Body of pancreas (tissue), 4 donors: ENCODE measurements at regions not wholly inside any gene's neighbourhood (a gene's known extent, or its start where the extent isn't known, plus 50 kb on each side); places are given as distances from the start of the nearest gene placed in this dataset.

ENCODE experiments used
- ATAC-seq: fragments of 150-250 bp; one replicate; pipeline ENCODE4 v1.9.1; 2016
- DNase-seq, 4 donors: peaks; one replicate each; pipeline ENCODE4 v3.0.0-alpha.2; 2019
- H3K27ac ChIP-seq, 4 donors: fragments of 200-600 bp; sonication (generic); 1 replicate in 3 of 4; 2 replicates in 1 of 4; pipeline versions ENCODE4 v1.5.1 to v1.6.1; 2016 to 2019; ENCODE audit warnings: mild to moderate bottlenecking in 1 of 4, mixed read lengths in 1 of 4, moderate library complexity in 1 of 4
- H3K27me3 ChIP-seq, 2 donors: fragments of 200-600 bp; sonication (generic); one replicate each; pipeline ENCODE4 v1.6.0; 2016; ENCODE audit warnings: mild to moderate bottlenecking in 1 of 2
- H3K36me3 ChIP-seq, 2 donors: fragments of 200-600 bp; sonication (generic); replicated peaks in 1 of 2; 2 replicates each; pipeline ENCODE4 v1.5.1; 2016; ENCODE audit warnings: low read depth in 2 of 2; ENCODE audit not compliant: insufficient read depth in 1 of 2
- H3K4me1 ChIP-seq: fragments of 200-600 bp; sonication (generic); one replicate; pipeline ENCODE4 v1.6.0; 2016
- H3K4me3 ChIP-seq, 2 donors: fragments of 200-600 bp; sonication (generic); 1 replicate in 1 of 2; 2 replicates in 1 of 2; pipeline ENCODE4 v1.5.1; 2016 to 2019
- H3K9me3 ChIP-seq, 3 donors: fragments of 200-600 bp; sonication (generic); 1 replicate in 2 of 3; 2 replicates in 1 of 3; pipeline ENCODE4 v1.5.1; 2016
- CTCF ChIP-seq, 7 experiments: fragments of 450-650 bp in 4 of 7; fragments of 200-600 bp in 3 of 7; sonication (generic) in 3 of 7; IDR thresholded peaks; one replicate each; pipeline ENCODE4 v1.5.1; 2016 to 2019; ENCODE audit warnings: antibody characterized with exemption in 7 of 7
- POLR2A ChIP-seq, 3 donors: fragments of 450-650 bp; IDR thresholded peaks; one replicate each; pipeline ENCODE4 v1.6.1; 2016; ENCODE audit warnings: antibody characterized with exemption in 3 of 3, mild to moderate bottlenecking in 2 of 3
- WGBS, 2 donors: methylation state at CpG; one replicate each; pipeline ENCODE4 v1.1.5; 2017; 5-methylcytosine and 5-hydroxymethylcytosine counted together
- intact Hi-C: fragments of 100-400 bp; cut with DNase I; formaldehyde crosslinking; loops from one replicate; pipeline ENCODE4 v1.15.1; 2023

GRCh38 chr1:234932511-234933430, 195.9 kb downstream of the TOMM20 start:
- no peaks in the 10 kb centered on the region for H3K27me3 ChIP-seq
- H3K9me3 ChIP-seq: no peaks in the 10 kb centered on the region
- H3K36me3 ChIP-seq: no peaks in the 10 kb centered on the region
- ATAC-seq (peak; percentile 24), DNase-seq (peak in 2 of 4 donors; percentile 9 to 17)
- H3K27ac ChIP-seq: no peak overlapping the region
- no peaks in the 10 kb centered on the region for H3K4me1 ChIP-seq
- TF ChIP-seq CTCF (IDR thresholded peaks at IDR 0.05): no peak
- no peak for TF ChIP-seq POLR2A (IDR thresholded peaks at IDR 0.05)
- no peak overlapping the region for H3K4me3 ChIP-seq
- WGBS, 2 donors: 87 to 93% methylated on average over 14 to 15 of the region's 15 CpGs
- intact Hi-C loops: no loop called here

GRCh38 chr1:234932106-234932505, 196.5 kb downstream of the TOMM20 start:
- intact Hi-C loops: no loop called here
- WGBS, 2 donors: 91 to 94% methylated on average over 12 of the region's 12 CpGs
- DNase-seq: peak in 2 of 4 donors; percentile 4 to 7

GRCh38 chr1:234931404-234931973, 197.1 kb downstream of the TOMM20 start:
- no peak for ATAC-seq

More at GRCh38 chr1:234932106-234932505, 196.5 kb downstream of the TOMM20 start:
- TF ChIP-seq POLR2A (IDR thresholded peaks at IDR 0.05) (no peak), CTCF (IDR thresholded peaks at IDR 0.05) (no peak)
- Histone ChIP-seq H3K27me3 (no peaks in the 10 kb centered on the region), H3K4me3 (no peak overlapping the region), H3K4me1 (peaks cover 3% of the 10 kb centered on the region), H3K36me3 (no peaks in the 10 kb centered on the region), H3K27ac (no peak overlapping the region), H3K9me3 (no peaks in the 10 kb centered on the region)
- no peak for ATAC-seq

GRCh38 chr1:234929369-234929768, 199.3 kb downstream of the TOMM20 start:
- no peak overlapping the region for H3K4me3 ChIP-seq
- intact Hi-C loops: no loop called here
- TF ChIP-seq POLR2A (IDR thresholded peaks at IDR 0.05) (no peak), CTCF (IDR thresholded peaks at IDR 0.05) (no peak)
- no peaks in the 10 kb centered on the region for H3K27me3 ChIP-seq
- peak in 1 of 4 donors; percentile 5 for DNase-seq
- no peaks in the 10 kb centered on the region for H3K36me3 ChIP-seq
- H3K4me1 ChIP-seq: peaks cover 20% of the 10 kb centered on the region
- no peaks in the 10 kb centered on the region for H3K9me3 ChIP-seq
- no peak for ATAC-seq
- 83 to 88% methylated on average over 3 of the region's 3 CpGs for WGBS, 2 donors
- no peak overlapping the region for H3K27ac ChIP-seq

More at GRCh38 chr1:234931404-234931973, 197.1 kb downstream of the TOMM20 start:
- H3K27ac ChIP-seq: no peak overlapping the region
- no peaks in the 10 kb centered on the region for H3K9me3 ChIP-seq
- peaks cover 9% of the 10 kb centered on the region for H3K4me1 ChIP-seq
- H3K4me3 ChIP-seq: no peak overlapping the region
- no peak for DNase-seq
- WGBS, 2 donors: 85 to 88% methylated on average over 3 to 4 of the region's 4 CpGs
- no peak for TF ChIP-seq POLR2A (IDR thresholded peaks at IDR 0.05)
- TF ChIP-seq CTCF (IDR thresholded peaks at IDR 0.05): no peak
- no peaks in the 10 kb centered on the region for H3K36me3 ChIP-seq
- H3K27me3 ChIP-seq: no peaks in the 10 kb centered on the region
- intact Hi-C loops: no loop called here
